ENCODE measurements at regions not wholly inside any gene's neighbourhood (a gene's known extent, or its start where the extent isn't known, plus 50 kb on each side); places are given as distances from the start of the nearest gene placed in this dataset.

DNA sequence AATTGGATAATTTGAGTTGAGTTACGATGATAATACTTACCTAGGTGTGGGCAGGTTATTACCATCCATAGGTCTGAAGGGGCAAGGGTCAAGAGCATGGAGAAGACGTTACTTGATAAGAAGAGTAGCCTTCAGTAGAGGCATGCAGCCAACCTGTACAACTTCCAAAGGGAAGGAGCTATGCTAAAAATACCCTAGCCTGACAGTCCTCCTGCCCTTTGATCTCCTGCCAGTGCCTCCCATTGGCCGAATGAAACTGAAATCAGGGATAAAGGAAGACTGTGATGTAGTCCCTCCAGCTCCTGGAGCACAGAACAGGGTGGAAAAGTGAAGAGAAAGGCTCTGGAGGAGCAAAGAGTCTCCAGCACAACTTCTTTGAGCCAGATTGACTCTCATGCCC is 487.4 kb downstream of the ADCYAP1 start:
- TF ChIP-seq, protein P1, sequence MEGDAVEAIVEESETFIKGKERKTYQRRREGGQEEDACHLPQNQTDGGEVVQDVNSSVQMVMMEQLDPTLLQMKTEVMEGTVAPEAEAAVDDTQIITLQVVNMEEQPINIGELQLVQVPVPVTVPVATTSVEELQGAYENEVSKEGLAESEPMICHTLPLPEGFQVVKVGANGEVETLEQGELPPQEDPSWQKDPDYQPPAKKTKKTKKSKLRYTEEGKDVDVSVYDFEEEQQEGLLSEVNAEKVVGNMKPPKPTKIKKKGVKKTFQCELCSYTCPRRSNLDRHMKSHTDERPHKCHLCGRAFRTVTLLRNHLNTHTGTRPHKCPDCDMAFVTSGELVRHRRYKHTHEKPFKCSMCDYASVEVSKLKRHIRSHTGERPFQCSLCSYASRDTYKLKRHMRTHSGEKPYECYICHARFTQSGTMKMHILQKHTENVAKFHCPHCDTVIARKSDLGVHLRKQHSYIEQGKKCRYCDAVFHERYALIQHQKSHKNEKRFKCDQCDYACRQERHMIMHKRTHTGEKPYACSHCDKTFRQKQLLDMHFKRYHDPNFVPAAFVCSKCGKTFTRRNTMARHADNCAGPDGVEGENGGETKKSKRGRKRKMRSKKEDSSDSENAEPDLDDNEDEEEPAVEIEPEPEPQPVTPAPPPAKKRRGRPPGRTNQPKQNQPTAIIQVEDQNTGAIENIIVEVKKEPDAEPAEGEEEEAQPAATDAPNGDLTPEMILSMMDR (IDR thresholded peaks at IDR 0.05; ENCODE audit: extremely low read depth, insufficient read depth, missing control alignments) = no peak
- in situ Hi-C loops (cut with MboI; ENCODE audit: low pct_unique_long_range_greater_than_20kb, low sequenced_read_pairs, unreplicated experiment) = no loop called here
- no peak for DNase-seq (ENCODE audit: low spot score)

DNA sequence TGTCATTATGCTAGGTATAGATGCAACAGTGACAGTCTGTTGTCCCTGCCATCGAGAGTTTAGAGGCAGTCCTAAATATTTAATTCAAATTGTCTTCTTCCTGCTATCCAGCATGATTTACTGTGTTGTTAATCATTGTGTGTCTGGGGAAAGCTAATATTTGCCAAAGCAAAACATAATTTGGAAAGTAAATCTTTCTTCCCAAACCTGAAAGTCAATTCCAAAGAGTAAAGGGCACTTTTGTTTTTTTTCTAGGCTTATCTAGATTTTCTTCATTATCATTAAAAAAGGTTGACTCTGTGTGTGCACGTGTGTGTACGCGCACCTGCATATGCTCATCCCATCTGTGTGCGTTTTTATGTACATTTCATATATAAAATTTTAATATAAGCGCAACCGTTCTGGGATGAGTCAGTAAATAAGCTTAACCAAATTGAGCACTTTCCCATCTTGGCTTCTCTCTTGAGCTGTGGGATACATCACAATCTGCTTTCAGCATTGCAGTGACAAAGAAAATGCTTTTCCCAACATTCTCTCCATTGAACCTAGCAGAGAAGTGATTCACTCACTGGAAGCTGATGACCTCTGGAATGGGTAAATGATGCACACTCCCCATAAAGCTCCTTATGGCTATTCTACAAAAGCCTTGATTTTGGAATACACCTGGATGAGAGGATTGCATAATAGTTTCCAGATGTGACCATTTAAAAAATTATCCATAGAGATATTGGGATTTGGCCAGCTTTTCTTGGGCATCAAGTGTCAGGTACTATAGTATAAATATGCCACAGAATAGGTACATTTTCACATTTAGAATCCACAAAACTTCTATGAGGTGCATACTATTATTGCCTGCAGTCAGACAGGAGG is 488.4 kb downstream of the ADCYAP1 start:
- DNase-seq (ENCODE audit: low spot score) = no peak

DNA sequence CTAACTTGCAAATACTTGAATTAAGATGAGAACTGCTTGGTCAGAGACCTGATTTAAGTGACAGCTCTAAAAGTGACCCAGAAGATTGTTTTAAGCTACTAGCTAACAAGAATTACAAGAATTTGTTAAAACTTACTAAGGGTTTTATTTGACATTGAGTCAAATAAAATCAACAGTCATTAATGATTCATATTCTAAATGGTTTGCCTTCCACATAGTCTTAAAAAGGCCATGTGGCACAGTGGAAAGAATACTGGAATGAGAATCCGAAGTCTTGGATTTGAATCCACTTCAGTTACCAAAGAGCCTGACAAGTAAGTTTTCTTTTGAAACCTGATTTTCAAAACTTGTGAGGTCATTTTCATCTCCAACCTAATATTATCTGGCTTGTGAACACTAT is 489.3 kb downstream of the ADCYAP1 start:
- TF ChIP-seq, protein P1 (IDR thresholded peaks at IDR 0.05; ENCODE audit: extremely low read depth, insufficient read depth, missing control alignments) = no peak
- no peak for DNase-seq (ENCODE audit: low spot score)
- in situ Hi-C loops (cut with MboI; ENCODE audit: low pct_unique_long_range_greater_than_20kb, low sequenced_read_pairs, unreplicated experiment) = no loop called here

More for the DNA sequence above, 488.4 kb downstream of the ADCYAP1 start:
- TF ChIP-seq, protein P1 (IDR thresholded peaks at IDR 0.05; ENCODE audit: extremely low read depth, insufficient read depth, missing control alignments) = no peak
- in situ Hi-C loops (cut with MboI; ENCODE audit: low pct_unique_long_range_greater_than_20kb, low sequenced_read_pairs, unreplicated experiment) = no loop called here

DNA sequence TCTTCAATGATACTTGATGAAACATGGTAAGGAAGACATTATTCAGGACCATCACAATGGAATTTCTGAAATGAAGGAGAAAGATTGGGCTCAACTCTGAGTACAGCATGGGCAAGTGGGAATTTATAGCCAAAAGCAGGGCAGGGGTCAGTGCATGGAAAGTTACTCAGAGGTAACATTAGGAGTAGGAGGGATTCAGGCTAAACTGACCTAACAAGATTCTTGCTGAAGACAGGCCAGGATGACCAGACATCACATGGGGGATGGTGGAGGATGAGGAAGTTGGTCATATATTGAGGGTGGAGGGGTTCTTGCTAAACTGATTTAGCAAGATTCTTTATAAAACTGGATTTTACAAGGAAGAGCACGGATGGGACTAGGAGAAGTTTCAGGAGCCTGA is 489.8 kb downstream of the ADCYAP1 start:
- in situ Hi-C loops (cut with MboI; ENCODE audit: low pct_unique_long_range_greater_than_20kb, low sequenced_read_pairs, unreplicated experiment) = no loop called here
- TF ChIP-seq, protein P1 (IDR thresholded peaks at IDR 0.05; ENCODE audit: extremely low read depth, insufficient read depth, missing control alignments) = no peak
- DNase-seq (ENCODE audit: low spot score) = no peak

DNA sequence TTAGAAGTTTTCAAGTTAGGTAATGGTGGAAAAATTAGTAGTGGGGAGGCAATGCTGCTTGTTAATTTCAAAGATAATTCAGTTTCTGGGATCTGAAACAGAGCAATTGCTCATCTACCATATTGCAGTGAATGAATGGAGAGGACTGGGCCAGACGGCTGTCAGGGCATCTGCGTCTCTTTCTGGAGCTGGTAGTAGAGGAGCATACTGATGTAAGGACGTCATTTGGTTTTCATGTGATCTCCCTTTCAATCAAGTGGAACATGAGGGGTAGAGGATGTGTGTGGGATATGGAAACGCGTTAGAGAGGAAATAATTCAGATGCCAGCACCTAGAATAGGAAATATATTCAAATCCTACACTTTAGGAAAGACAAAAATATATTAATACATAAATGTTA is 490.3 kb downstream of the ADCYAP1 start:
- in situ Hi-C loops (cut with MboI; ENCODE audit: low pct_unique_long_range_greater_than_20kb, low sequenced_read_pairs, unreplicated experiment) = no loop called here
- no peak for DNase-seq (ENCODE audit: low spot score)
- TF ChIP-seq, protein P1 (IDR thresholded peaks at IDR 0.05; ENCODE audit: extremely low read depth, insufficient read depth, missing control alignments) = no peak

DNA sequence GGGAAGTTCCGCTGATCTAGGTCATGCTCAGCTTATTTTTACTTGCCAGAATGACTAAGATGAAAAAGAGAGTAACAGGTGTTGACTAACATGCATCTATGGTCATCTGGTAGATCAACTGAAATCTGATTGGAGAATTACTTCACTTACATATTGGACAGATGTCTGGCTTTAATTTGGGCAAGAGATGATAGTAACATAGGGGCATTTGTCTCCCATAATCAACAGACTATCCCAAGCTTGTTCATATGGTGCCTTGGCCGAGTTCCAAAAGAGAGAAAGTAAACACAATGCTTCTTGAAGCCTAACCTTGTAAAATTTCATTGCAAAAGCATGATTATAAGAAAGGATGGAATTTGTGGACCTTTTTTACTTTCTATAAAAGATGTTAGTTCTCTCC is 503.7 kb downstream of the ADCYAP1 start:
- in situ Hi-C loops (cut with MboI; ENCODE audit: low pct_unique_long_range_greater_than_20kb, low sequenced_read_pairs, unreplicated experiment) = no loop called here
- TF ChIP-seq, protein P1 (IDR thresholded peaks at IDR 0.05; ENCODE audit: extremely low read depth, insufficient read depth, missing control alignments) = no peak
- no peak for DNase-seq (ENCODE audit: low spot score)

All from GM13977 (cell line).